ENCODE measurements at regions not wholly inside any gene's neighbourhood (a gene's known extent, or its start where the extent isn't known, plus 50 kb on each side); places are given as distances from the start of the nearest gene placed in this dataset.
"Not testable (repeated sequence)": the region's sequence is repeated elsewhere in the genome, so short reads cannot be mapped to it uniquely, and the experiment has no call there.

GRCh38 chr7:131922948-131923347 is 366.5 kb upstream of the PODXL start:
- TF ChIP-seq POLR2AphosphoS5, POLR2A, EP300 (IDR thresholded peaks at IDR 0.05): not testable (repeated sequence)
- TF ChIP-seq, protein P1, sequence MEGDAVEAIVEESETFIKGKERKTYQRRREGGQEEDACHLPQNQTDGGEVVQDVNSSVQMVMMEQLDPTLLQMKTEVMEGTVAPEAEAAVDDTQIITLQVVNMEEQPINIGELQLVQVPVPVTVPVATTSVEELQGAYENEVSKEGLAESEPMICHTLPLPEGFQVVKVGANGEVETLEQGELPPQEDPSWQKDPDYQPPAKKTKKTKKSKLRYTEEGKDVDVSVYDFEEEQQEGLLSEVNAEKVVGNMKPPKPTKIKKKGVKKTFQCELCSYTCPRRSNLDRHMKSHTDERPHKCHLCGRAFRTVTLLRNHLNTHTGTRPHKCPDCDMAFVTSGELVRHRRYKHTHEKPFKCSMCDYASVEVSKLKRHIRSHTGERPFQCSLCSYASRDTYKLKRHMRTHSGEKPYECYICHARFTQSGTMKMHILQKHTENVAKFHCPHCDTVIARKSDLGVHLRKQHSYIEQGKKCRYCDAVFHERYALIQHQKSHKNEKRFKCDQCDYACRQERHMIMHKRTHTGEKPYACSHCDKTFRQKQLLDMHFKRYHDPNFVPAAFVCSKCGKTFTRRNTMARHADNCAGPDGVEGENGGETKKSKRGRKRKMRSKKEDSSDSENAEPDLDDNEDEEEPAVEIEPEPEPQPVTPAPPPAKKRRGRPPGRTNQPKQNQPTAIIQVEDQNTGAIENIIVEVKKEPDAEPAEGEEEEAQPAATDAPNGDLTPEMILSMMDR (IDR thresholded peaks at IDR 0.05), result not testable (repeated sequence)

Data from gastroesophageal sphincter (tissue), 3 donors.